NCI-H446 treated with DMSO at 0.1 percent for 48 hours (cell line): ENCODE measurements at regions not wholly inside any gene's neighbourhood (a gene's known extent, or its start where the extent isn't known, plus 50 kb on each side); places are given as distances from the start of the nearest gene placed in this dataset.

Experiments used
- DNase-seq: peaks from one replicate; lab custom pipeline; 2025; lab: John Stamatoyannopoulos, UW

DNA sequence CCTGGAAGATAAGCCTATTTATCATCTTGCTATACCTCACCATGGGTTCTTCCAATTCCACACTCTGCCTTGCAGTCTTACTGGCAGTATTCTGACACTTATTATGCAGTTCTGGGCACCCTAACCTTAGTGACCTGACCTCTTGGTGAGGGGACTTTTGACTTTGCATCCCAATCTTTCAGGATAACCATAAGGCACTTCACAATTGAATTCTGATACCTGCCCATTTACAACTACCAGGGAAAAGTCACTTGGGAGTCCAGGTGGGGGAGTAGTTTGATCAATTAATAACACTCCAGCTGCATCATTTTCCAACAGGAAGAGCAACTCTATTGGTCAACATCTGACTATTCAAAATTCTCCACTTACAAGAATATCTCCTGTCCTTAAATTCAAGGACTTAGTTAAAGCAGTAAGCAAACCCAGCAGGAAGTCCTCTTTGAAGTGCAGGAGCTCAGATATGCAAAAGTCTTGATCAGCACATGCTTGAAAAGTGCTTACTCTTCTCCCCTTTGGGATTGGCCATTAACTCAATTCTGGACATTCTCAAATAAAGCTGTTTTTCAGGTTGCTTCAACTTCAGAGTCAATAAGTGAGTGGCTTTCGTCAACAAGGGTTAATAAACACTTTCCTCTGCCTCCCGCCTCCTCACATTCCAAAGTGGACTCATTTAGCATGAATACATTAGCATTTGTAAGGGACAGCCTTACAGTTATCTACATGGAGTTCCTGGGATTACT is 177.4 kb upstream of the NRIP1 start:
- DNase-seq = no peak

GRCh38 chr21:15242906-15243305 is 178.1 kb upstream of the NRIP1 start:
- no peak for DNase-seq

GRCh38 chr21:15243406-15243805 is 178.6 kb upstream of the NRIP1 start:
- DNase-seq = no peak

- DNase-seq = no peak
Measured at GRCh38 chr21:15247613-15248012, 182.8 kb upstream of the NRIP1 start.

GRCh38 chr21:15249285-15249993 is 184.6 kb upstream of the NRIP1 start:
- DNase-seq = no peak

- no peak for DNase-seq
Measured at GRCh38 chr21:15250384-15250783, 185.6 kb upstream of the NRIP1 start.

GRCh38 chr21:15252431-15252830 is 187.6 kb upstream of the NRIP1 start:
- DNase-seq = no peak

- DNase-seq = no peak
Measured at GRCh38 chr21:15254111-15254510, 189.3 kb upstream of the NRIP1 start.

GRCh38 chr21:15255261-15255660 is 190.5 kb upstream of the NRIP1 start:
- DNase-seq = no peak

DNA sequence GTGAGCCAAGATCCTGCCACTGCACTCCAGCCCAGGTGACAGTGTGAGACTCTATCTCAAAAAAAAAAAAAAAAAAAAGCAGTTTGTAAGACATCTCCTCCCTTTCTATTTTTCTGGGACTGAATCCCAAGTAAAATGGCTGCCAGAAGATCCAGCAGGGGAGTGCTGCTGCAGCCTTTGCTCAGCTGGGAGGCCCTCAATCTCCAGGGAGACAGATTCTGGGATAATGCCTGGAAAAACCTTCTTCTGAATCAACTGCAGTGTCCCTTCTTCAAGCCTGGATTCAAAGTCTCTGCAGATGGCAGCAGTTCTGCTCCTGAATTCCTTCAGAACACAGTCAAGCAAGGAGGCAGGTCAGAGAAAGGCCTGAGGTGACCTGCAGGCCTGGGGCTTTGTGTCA is 191.0 kb upstream of the NRIP1 start:
- DNase-seq = no peak

- no peak for DNase-seq
Measured at GRCh38 chr21:15256996-15257395, 192.2 kb upstream of the NRIP1 start.

GRCh38 chr21:15257646-15258045 is 192.8 kb upstream of the NRIP1 start:
- DNase-seq = no peak

GRCh38 chr21:15259824-15260223 is 195.0 kb upstream of the NRIP1 start:
- DNase-seq = no peak

DNA sequence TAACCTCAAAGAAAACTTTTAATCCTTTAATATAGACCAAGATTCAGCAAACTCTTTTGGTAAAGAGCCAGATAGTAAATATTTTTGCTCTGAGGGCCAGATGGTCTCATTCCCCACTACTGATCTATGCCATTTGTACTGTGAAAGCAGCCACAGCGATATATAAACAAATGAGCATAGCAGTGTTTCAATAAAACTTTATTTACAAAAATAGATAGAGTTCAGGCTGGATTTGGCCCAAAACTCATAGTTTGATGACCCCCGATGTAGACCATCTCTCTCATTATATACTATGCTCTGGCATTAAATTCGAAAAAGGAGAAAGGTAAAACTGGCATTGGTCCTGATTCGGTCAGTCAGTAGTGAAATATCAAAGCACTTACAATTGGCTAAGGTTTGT is 195.8 kb upstream of the NRIP1 start:
- no peak for DNase-seq

DNA sequence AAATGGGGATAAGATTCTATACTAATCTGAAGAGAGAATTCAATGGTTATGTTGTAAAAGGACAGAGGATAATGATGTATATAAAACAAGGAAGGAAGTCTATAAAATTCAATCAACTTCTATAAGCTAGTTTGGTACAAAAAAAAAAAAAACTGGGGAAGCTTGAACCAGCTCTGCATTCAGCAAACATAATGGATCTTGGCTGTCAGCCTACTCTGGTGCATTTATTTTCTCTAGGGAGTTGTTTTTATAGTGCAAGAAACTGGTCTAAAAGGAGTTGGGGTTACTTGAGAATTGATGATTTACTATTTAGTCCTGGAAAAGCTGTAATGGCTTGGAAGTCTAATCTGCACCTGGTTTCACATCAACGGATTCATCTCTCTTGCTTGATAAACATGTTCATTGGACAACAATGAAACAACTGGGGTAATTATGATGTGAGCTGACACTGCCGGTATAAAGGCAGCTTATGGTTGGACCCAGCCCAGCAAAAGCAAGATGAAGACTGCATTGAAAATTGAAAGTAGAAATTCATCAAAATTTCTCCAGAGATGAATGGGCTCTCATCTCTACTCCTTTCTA is 199.4 kb upstream of the NRIP1 start:
- no peak for DNase-seq

DNA sequence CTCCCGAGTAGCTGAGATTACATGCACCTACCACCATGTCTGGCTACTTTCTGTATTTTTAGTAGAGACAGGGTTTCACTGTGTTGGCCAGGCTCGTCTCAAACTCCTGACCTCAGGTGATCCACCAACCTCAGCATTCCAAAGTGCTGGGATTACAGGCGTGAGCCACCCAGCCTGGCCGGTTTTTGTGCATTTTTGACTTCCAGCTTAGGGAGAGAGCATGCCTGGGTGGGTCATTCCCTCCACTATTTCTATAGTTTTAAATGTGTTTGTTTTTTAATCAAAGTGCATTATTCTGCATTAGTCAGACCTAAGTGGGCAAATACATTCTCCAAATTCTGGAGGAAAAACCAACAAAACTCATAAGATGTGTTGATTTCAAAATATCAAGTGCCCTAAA is 207.4 kb upstream of the NRIP1 start:
- DNase-seq = no peak

DNA sequence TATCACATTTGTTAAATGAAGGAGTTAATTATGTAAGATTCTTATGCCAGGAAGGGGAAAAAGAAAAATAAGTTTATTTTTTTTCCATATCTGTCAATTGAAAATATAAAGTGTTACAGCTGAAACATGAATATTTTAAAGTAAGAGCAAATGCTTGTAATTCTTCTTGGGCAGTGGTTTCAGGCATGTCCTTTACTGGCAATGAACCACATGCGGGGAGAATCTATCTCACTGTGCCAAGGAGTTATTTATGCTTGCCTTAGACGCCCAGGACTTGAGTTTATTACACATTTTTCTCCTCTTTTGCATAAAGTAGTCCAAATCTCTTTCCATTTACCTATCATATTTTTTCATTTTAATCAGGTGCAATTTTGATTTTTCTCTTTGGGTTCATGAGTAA is 207.8 kb upstream of the NRIP1 start:
- DNase-seq = no peak

- no peak for DNase-seq
Measured at GRCh38 chr21:15273244-15273643, 208.4 kb upstream of the NRIP1 start.

GRCh38 chr21:15274701-15275485 is 210.1 kb upstream of the NRIP1 start:
- DNase-seq = no peak

DNA sequence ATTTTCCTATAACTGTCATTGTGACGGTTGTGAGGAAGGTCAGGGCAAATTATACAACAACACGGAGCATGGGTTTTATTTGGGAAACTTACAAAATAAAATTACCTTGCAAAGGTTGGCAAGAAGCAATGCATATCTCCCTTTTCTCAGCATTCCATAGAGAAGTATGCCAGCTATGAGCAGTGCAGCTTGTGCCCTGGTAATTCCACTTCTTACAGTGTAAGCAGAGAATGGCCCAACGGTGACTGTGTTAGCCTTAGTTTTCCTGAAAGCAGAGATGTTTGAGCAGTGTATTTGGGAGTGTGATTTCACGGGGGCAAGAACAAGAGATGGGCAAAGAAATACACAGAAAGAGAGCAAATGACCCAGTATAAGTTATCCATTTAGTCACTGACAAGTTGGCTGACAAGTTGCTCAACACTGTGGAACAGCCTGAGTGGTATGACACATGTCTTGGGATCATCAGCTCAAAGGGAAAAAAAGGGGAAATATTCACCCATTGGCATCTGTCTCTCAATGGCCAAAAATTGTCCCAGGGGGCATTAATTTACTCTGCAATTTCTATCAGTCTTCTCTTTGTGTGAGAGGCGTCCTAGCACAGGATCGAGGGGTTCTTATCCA is 210.9 kb upstream of the NRIP1 start:
- DNase-seq = no peak

- DNase-seq = no peak
Measured at GRCh38 chr21:15276243-15276642, 211.4 kb upstream of the NRIP1 start.

DNA sequence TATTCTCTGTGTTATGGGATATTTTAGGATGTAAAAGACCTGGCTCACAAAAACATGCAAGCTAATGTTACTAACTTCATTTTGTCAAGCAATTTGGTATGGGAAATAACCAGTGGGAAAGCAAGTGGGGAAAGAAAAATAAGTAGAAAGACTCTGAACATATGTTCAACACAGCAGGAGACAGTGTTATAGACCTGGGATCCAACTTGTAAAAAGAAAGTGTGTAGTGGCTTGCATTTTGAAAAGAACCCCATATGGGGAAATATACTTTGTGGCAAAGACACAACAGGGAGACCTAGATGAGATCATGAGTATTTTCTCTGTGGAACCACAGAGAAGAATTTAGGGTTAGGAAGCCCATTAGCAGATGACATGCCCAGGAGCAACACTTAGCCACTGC is 212.7 kb upstream of the NRIP1 start:
- DNase-seq = no peak
